WTC11 (cell line): ENCODE measurements at regions not wholly inside any gene's neighbourhood (a gene's known extent, or its start where the extent isn't known, plus 50 kb on each side); places are given as distances from the start of the nearest gene placed in this dataset.

Experiments
- ATF3 ChIP-seq: sonication (generic); formaldehyde crosslinking; conservative IDR thresholded peaks from 2 replicates; pipeline ENCODE4 v1.8.1; 2022; ENCODE audit warnings: mild to moderate bottlenecking, missing genetic modification reagents
- ATF6 ChIP-seq: sonication (generic); formaldehyde crosslinking; IDR thresholded peaks from 2 replicates; pipeline ENCODE4 v1.8.1; 2023; ENCODE audit warnings: mild to moderate bottlenecking, missing genetic modification reagents
- CTCF ChIP-seq: fragments of 200-600 bp; IDR thresholded peaks from 2 replicates; pipeline ENCODE4 v1.8.0; 2022; ENCODE audit warnings: antibody characterized with exemption
- E2F4 ChIP-seq: sonication (generic); formaldehyde crosslinking; IDR thresholded peaks from 2 replicates; pipeline ENCODE4 v1.8.1; 2022; ENCODE audit warnings: low read depth, mild to moderate bottlenecking, moderate library complexity, missing genetic modification reagents, borderline replicate concordance
- FOXJ3 ChIP-seq: sonication (generic); formaldehyde crosslinking; IDR thresholded peaks from 2 replicates; pipeline ENCODE4 v1.9.0; 2021; ENCODE audit warnings: missing genetic modification reagents, mild to moderate bottlenecking, borderline replicate concordance
- MYBL2 ChIP-seq: sonication (generic); formaldehyde crosslinking; IDR thresholded peaks from 2 replicates; pipeline ENCODE4 v1.8.1; 2023; ENCODE audit warnings: mild to moderate bottlenecking, moderate library complexity, missing genetic modification reagents
- NFYB ChIP-seq: sonication (generic); formaldehyde crosslinking; conservative IDR thresholded peaks from 2 replicates; pipeline ENCODE4 v1.8.0; 2022; ENCODE audit warnings: low read depth, missing genetic modification reagents
- NR1H2 ChIP-seq: sonication (generic); formaldehyde crosslinking; IDR thresholded peaks from 2 replicates; pipeline ENCODE4 v1.9.0; 2021; ENCODE audit warnings: mild to moderate bottlenecking, moderate library complexity, missing genetic modification reagents
- NR3C1 ChIP-seq: sonication (generic); formaldehyde crosslinking; conservative IDR thresholded peaks from 2 replicates; pipeline ENCODE4 v1.8.1; 2023; ENCODE audit warnings: low read depth, mild to moderate bottlenecking, missing genetic modification reagents
- PREB ChIP-seq: sonication (generic); formaldehyde crosslinking; IDR thresholded peaks from 2 replicates; pipeline ENCODE4 v1.8.1; 2022; ENCODE audit warnings: mild to moderate bottlenecking, missing genetic modification reagents, moderate library complexity, borderline replicate concordance
- RORB ChIP-seq: fragments of 250-450 bp; sonication (Bioruptor Pico); IDR thresholded peaks from 2 replicates; pipeline ENCODE4 v1.9.0; 2021; ENCODE audit warnings: mild to moderate bottlenecking
- TEAD4 ChIP-seq: sonication (generic); formaldehyde crosslinking; IDR thresholded peaks from 2 replicates; pipeline ENCODE4 v1.8.0; 2022; ENCODE audit warnings: mild to moderate bottlenecking, missing genetic modification reagents
- ZNF121 ChIP-seq: sonication (generic); formaldehyde crosslinking; IDR thresholded peaks from 2 replicates; pipeline ENCODE4 v1.8.0; 2023; ENCODE audit warnings: missing genetic modification reagents
- TF ChIP-seq, protein P1 (sequence below): fragments of 250-450 bp; sonication (Bioruptor Pico); IDR thresholded peaks from 2 replicates; pipeline ENCODE4 v1.9.0; 2021; ENCODE audit warnings: mild to moderate bottlenecking

- TF ChIP-seq CTCF: no peak
- no peak for TF ChIP-seq PREB
- TF ChIP-seq, protein P1, sequence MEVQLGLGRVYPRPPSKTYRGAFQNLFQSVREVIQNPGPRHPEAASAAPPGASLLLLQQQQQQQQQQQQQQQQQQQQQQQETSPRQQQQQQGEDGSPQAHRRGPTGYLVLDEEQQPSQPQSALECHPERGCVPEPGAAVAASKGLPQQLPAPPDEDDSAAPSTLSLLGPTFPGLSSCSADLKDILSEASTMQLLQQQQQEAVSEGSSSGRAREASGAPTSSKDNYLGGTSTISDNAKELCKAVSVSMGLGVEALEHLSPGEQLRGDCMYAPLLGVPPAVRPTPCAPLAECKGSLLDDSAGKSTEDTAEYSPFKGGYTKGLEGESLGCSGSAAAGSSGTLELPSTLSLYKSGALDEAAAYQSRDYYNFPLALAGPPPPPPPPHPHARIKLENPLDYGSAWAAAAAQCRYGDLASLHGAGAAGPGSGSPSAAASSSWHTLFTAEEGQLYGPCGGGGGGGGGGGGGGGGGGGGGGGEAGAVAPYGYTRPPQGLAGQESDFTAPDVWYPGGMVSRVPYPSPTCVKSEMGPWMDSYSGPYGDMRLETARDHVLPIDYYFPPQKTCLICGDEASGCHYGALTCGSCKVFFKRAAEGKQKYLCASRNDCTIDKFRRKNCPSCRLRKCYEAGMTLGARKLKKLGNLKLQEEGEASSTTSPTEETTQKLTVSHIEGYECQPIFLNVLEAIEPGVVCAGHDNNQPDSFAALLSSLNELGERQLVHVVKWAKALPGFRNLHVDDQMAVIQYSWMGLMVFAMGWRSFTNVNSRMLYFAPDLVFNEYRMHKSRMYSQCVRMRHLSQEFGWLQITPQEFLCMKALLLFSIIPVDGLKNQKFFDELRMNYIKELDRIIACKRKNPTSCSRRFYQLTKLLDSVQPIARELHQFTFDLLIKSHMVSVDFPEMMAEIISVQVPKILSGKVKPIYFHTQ: no peak
- no peak for TF ChIP-seq ZNF121 (CRISPR knock-in tag)
- TF ChIP-seq RORB (CRISPR knock-in tag): no peak
- no peak for TF ChIP-seq E2F4 (CRISPR knock-in tag)
- no peak for TF ChIP-seq NR1H2 (CRISPR knock-in tag)
- no peak for TF ChIP-seq FOXJ3 (CRISPR knock-in tag)
- no peak for TF ChIP-seq ATF6
- no peak for TF ChIP-seq TEAD4 (CRISPR knock-in tag)
- no peak for TF ChIP-seq NR3C1 (CRISPR knock-in tag)
- no peak for TF ChIP-seq MYBL2 (CRISPR knock-in tag)
- no peak for TF ChIP-seq NFYB
- no peak for TF ChIP-seq ATF3 (CRISPR knock-in tag)
Observed at GRCh38 chr14:49280566-49280965, 305.6 kb downstream of the RPS29 start.
